T-helper 2 cell (primary cell): ENCODE measurements at regions not wholly inside any gene's neighbourhood (a gene's known extent, or its start where the extent isn't known, plus 50 kb on each side); places are given as distances from the start of the nearest gene placed in this dataset.

Experiments
- DNase-seq, 5 experiments: peaks; one replicate each; pipeline versions ENCODE4 v3.0.0 to v3.0.0-alpha.2; 2012 to 2022

DNA sequence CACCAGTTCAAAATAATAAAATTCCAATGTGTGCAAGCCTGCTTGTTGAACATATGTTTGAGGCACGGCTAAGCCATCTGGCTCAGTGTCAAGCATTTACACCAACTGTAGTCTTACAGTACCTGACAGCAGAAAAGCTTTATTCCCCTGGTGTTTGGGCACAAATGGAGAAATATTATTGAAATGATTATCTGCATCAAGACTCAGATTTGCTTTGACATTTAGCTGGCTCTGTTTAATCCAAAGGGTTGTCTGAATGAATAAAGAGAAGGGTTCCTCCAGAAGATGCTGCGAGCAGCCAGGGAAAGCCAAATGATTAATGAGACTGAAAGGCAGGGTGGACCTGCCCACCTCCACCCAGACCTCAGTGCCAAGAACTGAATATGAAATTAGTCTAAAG is 393.2 kb upstream of the GALNT5 start:
- no peak for DNase-seq

DNA sequence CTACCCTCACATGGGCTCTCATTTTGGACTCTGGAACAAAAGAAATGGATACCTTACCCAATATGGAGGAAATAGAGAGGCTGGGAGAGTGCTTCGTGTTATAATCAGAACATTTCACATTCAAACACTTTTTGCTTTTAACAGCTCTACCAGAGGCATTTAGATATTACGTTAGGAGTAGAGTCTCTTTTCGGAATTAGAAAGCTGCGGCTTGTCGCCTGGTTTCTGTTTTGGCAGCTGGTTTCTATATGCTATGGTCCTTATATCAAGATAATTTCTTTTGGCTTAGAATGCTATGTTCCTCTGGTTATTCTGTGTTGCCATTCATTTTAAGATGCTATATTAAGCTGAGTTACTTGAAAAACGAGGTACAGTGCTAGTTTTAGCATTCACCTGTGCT is 392.8 kb upstream of the GALNT5 start:
- DNase-seq: no peak

DNA sequence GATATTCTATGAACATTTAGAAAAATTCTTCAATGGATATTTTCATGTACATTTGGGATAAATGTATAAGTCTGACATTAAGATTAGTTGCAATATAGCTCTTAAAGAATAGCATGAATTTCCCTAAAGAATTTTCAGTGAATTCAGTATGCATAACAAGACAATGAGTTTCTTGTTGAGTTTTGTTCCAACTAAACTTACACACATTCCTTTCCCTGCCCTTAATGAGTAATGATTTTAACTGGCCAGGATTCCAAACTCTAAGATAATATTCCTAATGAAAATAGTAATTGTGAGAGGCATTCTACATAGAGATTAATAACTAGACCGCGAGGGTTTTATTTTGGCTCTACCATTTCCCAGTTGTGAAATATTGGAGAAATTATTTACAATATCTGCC is 390.3 kb upstream of the GALNT5 start:
- no peak for DNase-seq

DNA sequence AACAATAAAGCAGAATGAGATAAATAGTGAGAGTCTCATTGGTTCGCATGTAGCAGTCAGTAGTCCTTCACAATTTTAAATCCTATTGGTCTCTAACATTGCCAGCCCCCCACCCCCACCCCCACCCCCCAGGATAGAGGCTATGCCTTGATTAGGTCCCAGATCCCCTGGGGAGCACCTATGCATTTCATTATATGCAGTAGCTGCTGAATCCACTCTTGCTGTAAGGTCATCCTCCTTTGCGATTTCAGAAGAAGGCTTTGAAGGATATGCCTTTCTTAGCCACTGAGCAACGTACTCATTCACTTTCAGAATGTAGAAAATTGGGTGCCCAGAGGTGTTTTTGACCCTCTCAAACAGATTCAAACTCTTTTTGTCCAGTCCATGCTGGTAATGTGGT is 382.8 kb upstream of the GALNT5 start:
- DNase-seq: no peak

DNA sequence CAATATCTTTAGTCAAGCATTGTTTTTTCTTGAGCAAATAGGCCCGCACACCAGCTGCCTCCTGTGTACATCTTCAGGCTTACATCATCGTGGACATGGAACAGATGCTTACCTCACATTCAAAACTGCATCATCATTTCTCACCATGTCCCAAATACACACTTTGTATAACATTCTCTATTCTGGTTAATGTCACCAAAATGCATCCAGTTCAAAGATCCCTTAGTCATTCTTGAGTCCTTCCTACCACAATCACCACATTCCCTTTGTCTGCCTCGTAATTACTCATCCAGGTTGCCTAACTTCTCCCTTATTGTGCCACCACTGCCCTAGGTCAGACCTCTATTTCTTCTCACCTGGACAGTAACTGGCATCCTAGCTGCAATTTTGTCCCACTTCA is 373.7 kb upstream of the GALNT5 start:
- no peak for DNase-seq

DNA sequence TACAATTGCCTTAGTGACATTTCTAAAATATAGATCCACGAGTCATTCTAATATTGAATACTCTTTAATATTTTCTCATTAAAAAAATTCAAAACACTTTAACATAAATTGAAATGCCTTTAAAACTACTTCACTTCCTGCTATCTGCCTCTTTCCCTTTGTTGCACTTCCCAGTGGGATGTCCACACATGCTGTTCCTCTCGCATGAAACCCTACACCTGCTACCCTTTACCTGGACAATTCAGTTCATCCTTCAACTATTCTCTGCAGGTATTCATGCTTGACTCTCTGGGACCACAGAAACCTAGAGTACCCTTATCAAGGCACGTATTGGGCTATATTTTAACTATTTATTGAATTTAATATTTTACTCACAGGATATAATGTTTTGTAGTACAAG is 373.3 kb upstream of the GALNT5 start:
- DNase-seq: no peak

DNA sequence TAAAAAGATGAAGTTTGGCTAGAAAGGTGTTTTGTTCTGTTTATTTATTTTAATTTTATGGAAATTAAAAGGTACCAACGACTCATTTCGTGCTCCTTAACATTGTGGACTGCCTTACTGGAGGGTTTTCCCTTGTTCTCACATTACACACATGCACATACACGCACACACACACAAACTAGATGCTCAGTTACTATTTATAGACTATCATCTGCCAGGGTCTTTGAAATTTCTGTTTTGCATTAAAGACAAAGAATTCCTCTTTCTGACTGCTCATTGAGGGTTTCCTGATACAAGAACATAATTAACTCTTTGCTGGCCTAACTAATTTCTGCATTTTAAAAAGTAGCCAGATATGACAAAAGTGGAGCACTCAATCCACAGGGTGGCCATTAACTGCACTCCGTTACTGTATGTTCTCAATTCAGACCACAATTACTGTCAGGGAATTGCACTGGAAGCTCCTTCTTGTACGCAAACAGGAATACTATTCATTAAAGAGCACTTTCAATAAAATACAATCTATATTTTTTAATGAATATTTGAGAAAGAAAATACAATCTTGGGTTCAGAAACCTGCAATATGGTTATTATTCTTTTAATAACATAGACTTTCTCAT is 366.9 kb upstream of the GALNT5 start:
- DNase-seq: no peak

DNA sequence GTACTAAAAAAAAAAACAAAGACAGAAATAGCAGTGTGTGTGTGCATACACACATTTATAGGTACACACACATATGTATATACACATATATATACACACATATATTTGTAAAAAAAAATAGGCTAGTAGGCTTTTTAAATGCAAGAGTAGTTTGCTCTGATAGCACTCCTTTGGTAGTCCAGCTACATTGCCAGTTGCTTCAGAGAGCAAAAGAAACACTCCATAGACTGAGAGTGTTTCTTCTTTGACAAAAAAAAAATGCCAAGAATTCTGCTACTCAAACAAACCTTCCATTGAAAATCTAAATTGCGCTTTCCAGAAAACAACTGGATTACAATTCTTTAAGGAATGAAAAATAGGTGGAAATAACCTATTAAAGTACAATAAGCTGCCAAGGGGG is 365.9 kb upstream of the GALNT5 start:
- DNase-seq: no peak

DNA sequence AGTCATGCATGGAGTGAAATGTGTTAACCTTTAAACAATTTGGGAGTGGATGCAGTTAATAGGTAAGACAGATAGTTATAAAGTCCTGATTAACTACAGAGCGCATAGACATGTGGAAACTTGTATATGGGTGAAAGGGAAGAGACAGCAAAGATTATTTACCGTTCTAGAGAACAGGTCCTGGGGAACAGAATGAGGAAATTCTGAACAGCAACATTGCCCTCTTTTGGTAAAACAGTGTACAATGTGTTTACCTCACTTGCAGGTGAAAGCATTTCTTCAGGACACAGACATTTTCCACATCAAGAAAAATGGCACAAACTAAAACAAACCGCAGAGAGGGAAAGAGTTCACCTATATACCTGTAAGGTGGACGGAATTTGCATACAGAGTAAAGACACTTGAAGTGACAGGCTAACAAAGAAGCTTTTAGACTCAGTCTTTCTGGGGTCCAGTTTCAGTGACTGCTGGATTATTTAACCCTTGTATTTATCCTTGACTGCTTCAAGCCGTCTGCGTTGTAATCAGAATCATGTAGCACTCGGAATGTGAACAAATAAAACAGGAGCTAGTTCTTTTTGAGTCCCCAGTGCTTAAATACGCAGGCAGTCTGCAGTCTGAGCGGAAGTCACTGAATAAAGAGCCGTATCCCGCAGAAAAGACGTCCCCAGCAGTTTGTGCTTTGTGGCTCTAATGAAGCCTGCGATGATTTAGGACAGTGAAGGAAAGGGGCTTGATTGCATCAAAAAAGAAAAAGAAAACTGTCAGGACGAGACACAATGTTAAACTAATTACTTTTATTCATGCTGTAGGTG is 364.8 kb upstream of the GALNT5 start:
- peak in 1 of 5 experiments; percentile 53 for DNase-seq

DNA sequence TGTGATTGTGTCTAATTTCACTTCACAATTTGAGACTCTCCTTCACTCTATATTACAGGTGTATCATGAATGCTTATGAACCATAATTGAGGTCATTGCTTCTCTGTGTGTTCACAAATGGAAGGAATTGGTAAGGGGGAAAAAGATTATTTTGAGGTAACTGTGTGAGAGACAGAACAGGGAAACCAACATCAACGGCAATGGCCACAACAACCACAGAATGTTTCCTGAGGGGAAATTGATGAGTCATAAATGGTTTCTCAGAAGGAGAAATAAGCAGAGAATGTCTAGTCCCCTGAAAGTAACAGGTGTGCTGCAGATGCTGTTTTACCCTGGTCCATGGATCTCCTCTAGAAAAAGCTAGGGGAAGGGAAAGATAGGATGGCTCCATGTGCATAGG is 361.2 kb upstream of the GALNT5 start:
- peak in 1 of 5 experiments; percentile 86 for DNase-seq

DNA sequence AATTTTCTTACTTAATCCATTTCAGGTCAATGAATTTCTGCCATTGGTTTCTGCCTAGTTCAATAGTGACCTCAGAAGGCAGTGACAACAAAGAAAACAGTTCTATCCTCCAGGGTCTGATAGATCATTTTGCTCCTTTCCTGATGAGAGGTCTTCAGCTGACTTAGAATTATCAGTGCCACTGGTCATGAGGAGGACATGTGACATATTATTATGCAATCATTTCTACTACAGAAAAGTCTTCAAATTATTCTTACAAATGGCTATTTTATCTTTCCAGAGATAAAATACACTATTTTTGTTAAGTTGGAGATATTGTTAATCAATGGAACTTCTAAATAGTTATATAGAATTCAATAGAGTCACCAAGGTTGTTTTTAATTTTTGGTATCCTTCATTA is 360.0 kb upstream of the GALNT5 start:
- no peak for DNase-seq

DNA sequence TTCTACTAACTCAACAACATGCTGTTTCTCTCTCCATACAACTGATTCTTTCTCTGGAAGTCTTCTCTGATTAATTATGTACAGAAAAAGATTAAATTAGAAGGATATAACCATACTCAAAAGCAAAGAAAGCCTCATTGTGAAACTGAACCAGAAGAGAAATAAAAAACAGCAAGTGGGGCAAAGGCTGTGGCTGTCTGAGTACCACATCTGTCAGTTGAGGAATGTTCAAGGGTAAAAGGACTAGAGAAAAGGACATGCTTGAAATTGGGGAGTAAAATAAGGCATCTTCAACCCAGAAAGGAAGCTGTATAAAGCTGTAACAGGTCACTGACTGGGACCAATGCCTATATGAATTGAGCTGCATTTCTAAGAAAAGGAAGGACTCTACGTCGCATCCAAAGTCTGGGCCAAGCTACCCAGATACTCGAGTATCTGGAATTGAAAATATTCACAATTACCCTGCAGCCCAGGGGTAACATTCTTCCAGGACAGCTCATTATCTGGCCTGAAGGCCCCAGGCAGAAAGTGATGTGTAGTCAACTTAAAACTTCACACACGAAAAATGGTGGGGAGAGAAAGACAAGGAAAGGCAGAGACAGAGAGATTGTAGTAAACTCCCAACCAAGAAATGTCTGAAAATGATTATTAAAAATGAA is 356.0 kb upstream of the GALNT5 start:
- peak in 1 of 5 experiments; percentile 18 for DNase-seq

DNA sequence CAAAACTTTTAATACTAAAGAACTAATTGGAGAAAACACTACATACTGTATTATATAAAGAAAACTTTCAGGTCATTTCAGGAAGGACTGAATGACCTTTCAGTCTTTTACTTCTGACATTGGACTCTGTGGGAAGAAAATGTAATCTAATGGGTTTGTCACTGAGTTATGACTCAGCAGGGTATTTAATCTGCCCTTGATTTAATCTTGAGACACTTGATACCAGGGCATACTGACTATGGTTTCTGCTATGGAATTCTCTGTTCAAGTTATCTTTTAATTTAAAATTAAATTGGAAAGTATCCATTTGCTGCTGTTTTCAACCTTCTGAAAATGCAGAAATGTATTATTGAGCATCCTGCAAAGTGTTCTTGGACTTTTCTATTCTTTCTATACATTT is 354.2 kb upstream of the GALNT5 start:
- DNase-seq: no peak

DNA sequence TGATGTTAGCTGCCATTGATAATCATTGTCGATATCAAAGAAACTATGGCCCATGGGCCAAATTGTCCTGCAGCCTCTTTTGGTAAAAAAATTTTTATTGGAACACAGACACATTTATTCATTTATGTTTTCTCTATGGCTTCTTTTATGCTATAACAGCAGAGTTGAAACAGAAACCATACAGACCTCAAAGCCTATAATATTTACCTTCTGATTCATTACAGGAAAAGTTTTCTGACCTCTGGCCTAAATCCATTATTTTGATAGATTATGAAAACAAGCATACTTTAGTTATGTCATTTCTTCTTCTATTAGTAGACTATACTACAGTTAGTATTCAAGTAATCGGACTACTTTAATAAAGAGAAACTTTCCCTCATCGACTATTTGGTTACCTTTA is 349.7 kb upstream of the GALNT5 start:
- DNase-seq: no peak

DNA sequence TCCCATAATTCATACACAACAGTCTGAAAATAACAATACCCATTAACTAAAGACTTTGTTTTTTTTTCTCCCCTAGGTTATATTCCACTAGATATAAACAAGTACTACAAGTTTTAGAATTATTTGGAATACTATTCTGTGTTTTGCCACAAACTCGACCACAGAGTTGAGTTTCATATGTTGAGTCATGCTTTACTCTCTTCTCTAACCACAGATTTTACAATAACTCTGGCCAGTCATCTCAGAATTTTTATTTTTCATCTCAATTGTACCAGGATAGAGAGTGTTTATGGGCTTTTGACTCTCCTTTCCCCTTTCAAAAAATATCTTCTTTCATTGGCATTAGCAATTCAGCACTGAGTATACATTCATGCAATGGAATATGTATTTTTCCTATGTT is 348.7 kb upstream of the GALNT5 start:
- peak in 1 of 5 experiments; percentile 61 for DNase-seq

DNA sequence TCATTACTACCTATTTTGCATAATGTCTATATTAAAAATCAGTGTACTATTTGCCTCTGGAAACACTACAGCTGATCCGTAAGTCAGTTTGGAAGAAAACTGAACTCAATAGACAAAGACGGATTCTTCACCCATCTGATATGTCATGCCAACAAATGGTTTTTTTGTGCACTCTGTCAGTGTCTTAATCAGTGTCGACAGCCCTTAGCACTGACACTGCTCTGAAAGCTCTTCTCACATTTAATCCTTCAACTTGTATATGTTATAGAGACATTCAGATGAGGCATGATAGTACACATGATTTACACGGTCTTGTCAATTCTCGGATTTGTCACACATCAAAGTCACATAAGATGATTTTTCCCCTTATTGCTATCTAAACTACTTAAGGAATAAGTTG is 347.5 kb upstream of the GALNT5 start:
- DNase-seq: no peak

DNA sequence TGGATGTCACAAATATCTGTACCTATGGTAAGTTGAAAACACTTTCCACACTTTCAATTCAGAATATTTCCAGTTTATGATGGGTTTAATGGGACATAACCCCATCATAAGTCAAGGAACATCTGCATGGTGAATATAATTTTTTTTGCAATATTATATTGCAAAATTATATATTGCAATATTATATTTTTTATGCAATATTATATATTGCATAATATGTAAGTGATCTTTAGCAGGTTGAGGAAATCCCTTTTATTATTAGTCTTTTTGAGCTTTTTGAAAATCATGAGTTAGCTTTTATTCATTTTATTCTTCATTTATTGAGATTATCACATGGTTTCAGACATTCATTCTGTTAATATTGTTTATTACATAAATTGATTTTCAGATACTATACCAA is 342.2 kb upstream of the GALNT5 start:
- DNase-seq: no peak

DNA sequence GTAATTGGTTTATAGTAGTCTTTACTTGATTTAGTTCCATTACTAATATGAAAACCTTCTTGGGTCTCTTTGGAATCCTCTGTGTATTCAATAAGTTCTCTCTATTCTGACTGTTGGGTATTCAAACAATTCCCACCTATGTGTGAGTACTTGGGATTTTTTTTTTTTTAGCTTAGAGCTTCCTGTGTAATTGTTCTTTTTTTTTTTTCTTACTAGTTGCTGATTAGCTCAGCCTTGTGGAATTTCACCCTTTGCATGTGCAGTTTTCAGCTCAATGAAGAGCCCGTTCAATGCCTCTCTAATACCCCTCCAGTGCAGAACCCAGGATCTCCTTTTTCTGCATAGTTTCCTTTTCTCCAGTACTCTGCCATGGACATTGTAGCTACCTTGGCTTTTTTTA is 339.1 kb upstream of the GALNT5 start:
- no peak for DNase-seq

DNA sequence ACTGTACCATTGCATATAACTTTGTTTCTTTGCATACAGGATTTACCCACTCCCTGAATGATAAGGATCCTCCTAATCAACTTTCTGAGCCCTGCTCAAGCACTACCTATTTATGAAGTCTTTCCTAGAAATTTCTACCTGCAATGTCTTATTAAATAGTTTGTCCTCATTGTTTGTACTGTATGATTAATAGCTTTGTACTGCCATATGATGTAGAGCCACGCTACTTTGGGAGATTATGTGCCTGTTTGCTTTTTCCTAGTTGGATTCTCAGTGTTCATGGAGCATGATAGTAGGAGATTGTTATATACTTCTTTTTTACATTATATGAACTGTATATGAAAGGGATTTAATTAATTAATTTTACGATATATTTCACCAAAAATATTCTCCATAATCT is 327.1 kb upstream of the GALNT5 start:
- DNase-seq: no peak

DNA sequence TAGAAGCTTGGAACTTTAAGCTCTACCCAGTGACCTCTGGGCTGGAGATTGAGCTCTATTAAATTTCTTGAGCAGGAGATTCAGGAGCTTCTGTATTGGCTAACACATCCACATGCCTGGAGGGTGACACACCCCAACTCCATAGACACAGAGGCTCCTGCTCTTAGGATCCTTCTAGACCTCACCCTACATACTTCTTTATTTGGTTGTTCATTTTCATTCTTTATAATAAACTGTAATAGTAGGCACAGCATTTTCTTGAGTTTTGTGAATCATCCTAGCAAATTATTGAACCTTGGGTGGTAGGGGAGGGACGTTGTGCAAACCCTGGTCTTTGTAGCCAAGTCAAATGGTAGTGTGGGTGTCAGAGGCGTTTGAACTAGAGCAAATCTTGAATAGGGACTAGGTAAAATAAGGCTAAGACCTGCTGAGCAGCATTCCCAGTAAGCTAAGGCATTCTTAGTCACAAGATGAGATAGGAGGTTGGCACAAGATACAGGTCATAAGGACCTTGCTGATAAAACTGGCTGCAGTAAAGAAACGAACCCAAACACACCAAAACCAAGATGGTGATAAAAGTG is 323.8 kb upstream of the GALNT5 start:
- DNase-seq: no peak

DNA sequence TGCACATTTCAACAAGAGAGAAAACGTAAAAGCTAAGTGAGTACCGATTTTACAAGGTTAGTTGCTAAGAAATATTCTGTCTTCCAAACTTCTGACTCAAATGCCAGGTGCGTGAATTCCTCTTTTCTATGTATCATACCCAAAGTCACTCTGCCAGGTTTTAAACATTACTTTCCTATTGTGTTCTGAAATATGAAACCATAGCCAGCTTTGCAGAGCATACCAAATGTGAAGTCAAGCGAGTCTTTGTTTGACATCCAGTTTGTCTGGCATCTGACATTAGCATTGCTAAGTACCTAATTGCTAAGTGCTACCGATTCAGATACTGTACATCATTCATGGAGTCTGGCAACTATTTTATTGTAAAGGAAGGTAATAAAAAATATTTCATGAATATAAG is 321.9 kb upstream of the GALNT5 start:
- no peak for DNase-seq

DNA sequence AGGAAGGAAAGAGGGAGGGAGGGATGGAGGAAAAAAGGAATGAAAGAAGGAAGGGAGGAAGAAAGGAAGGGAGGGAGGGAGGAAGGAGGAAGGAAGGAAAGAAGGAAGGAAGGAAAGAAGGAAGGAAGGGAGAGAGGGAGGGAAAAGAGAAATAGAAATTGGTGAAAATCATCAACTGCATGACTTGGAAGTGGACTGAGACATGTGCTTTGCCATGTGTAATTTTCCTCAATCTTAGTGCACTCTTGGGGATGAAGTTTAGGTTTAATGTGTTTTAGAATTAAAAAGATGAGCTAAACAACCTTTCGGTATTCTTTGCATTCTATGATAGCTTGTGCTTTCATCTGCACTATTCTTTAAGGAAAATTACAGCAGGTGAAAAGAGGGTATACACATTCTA is 320.1 kb upstream of the GALNT5 start:
- DNase-seq: no peak

DNA sequence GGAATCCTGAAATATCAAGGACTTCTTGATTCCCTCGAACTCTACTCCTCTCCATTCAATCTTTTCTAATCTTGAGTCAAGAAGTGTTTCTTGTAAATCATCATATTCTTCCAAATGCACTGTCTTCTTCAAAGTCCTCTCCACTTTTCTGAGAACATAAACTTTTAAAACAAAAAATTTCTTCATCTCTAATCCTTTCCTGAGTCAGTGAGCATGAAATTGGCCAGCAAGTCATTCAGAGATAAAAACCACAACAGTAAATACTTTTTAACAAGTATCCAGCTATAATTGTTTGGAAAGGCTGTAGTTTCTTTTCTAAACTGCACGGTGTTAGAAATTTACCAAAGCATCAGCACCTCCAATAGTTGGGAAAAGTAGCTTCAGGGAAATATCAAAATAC is 312.6 kb upstream of the GALNT5 start:
- DNase-seq: no peak

DNA sequence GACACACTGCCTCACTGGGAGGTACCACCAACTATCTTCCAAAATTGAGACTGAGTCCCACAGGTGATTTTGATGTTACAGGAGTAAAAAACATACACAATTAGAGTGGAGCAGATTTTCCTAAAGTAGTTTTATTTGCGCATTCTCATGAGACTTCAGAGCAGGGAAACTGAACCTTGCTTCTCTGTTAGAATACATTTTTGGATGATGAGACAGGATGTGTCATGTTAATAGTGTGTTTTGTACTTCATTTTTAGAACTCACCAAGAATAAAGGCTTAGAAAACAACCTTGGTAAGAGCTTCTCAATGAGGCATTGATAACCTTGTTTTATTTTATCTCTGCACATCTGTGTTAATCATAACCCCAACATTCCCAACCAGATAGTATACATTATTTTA is 310.2 kb upstream of the GALNT5 start:
- DNase-seq: no peak
